Ammon's horn (tissue), 1 donor: ENCODE measurements at regions not wholly inside any gene's neighbourhood (a gene's known extent, or its start where the extent isn't known, plus 50 kb on each side); places are given as distances from the start of the nearest gene placed in this dataset.
A peak's percentile ranks its signal among the peaks of the same experiment; 100 is the strongest.
"Not testable (repeated sequence)": the region's sequence is repeated elsewhere in the genome, so short reads cannot be mapped to it uniquely, and the experiment has no call there.

Experiments
- DNase-seq: peaks from one replicate; pipeline ENCODE4 v3.0.0-alpha.2; 2016; ENCODE audit warnings: low spot score

DNA sequence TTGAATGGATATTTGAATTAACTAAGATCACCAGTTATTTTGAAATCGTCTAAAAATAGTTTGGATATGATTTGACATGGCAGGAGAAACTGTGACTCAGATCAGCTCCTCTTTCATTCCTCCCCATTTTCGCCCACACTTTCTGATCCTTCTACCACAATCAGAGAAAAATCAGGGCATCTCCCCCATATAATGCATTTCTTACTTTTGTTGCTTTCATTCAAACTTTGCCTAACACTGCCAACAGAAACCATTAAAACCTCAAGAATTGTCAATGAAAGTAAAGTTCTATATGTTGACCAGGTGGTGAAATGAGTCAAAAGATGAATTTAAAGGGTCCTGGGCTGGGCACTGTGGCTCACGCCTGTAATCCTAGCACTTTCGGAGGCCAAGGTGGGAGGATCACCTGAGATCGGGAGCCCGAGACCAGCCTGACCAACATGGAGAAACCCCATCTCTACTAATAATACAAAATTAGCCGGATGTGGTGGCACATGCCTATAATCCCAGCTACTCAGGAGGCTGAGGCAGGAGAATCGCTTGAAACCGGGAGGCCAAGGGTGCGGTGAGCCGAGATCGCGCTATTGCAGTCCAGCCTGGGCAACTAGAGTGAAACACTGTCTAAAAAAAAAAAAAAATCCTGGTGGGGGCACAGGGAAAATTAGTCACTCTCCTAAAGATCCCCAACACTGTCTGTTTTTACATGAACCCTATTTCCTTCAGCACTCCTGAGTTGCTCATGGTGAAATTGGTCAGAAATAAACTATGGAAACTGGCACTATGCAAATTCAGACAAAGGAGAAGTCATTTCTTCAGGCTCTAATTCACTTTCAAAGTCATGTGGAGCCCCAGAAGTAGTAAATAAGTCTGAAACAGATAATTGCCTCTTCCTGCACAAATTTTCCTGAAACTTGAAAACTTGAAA, 122.8 kb upstream of the NOCT start:
- DNase-seq: no peak

DNA sequence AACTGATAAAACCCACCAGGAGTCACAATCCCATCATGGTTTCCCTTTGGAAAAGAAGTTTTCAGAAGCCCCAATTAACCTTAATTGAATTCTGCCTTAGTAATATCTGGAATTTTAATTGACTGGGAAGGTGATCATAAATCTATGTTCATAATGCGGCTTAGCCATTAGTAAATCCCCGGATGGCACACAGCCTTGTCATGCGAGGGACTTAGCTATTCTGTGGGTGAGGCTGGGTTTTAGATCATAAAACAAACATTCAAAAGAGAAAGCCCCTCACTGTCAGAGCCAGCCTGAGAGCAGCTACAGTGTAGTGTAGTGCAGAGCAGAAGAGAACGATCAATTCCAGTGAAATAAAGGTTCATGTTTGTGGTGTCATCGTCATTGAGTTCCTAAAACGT, 124.0 kb upstream of the NOCT start:
- no peak for DNase-seq

DNA sequence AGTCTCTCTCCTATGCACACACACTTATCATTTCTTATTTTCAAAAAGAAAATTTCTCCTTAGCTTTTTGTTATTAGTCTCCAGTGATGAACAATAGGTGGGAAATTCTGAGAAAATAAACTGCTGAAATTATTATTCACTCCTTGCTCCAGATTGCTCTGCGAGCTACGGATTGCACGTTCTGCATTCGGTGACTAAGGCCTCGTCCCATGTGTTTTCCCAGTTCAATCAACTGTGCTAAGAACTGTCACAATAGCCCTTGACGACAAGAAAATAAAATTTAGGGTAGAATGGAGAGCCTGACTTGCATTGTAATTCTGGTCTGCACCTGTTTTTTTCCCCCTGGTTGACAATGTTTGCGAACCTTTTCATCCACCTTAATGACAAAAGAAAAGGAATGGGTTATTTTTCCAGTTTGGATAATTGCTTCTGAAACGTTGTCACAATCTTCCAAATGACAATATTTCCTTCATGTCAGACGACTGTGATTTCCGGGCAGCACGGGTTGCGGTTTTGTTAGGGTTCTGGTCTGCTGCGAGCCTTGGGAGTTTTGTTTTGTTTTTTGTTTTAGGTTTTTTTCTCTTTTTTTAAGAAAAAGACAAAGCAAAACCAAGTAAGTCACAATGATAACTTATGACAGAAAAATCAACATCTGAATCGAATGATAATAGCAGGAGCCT, 124.5 kb upstream of the NOCT start:
- no peak for DNase-seq

DNA sequence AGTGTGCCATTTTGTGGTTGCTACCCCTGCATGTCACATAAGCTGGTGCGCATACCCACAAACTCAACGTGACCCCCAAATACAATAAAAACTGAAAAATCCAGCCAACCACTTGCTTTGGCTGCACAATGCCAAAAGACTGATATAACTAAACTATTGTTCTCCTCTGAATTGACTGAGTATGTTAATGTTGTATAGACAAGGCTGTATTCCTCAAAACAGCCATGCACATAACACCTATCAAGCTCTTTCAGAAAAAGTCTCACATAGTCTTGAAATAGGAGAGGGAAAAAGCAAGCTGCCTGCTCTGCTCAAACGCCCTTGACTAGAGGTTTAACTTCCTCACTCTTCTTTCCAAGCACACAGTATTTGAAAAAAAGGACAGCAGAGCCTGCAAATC, 126.4 kb upstream of the NOCT start:
- DNase-seq: no peak

DNA sequence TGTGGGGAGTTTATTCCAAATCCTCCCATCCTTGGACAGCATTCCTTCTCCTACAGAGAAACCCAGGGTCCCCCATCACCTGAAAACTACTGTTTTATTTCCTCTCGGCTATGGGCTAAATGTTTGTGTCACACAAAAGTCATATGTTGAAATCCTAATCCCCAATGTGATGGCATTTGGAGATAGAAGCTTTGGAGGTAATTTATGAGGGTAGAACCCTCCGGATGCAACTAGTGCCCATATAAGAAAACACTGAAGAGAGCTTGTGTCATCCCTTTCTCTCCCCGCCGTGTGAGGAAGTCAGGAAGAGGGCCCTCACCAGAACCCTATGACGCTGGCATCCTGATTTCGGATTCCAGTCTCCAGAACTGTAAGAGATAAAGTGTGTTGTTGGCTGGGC, 127.8 kb upstream of the NOCT start:
- DNase-seq: no peak

DNA sequence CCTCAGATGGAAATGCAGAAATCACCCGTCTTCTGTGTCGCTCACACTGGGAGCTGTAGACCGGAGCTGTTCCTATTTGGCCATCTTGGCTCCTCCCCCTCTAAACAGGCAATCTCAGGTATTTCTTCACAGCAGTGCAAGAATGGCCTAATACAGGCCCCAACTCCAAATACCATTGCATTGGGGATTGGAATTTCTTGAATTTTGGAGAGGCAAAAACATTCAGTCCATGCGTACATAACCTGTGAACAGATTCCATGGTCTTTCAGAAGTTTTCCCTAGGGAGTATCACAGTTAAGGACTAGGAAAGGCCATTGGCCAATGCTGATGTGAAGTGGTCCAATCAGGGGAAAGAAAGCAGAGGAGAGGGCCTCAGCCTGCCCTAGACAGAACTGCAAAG, 128.2 kb upstream of the NOCT start:
- DNase-seq: no peak

DNA sequence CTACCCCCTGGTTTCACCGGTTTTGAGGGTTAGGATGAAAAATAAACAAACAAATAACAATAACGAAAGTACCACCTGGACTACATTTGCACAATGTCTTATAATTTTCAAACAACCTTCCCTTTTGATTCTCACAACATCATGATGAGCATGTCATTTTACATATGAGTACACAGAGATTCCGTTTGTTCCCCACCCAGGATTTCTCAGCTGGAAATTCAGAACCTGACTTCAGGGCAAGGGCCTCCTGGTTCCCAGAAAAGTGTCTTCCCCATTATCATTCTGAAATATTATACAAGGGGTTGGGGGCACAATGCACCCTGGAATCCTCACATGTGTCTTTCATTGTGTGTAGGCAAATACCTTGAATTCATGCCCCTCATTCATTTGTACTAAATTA, 135.8 kb upstream of the NOCT start:
- no peak for DNase-seq

DNA sequence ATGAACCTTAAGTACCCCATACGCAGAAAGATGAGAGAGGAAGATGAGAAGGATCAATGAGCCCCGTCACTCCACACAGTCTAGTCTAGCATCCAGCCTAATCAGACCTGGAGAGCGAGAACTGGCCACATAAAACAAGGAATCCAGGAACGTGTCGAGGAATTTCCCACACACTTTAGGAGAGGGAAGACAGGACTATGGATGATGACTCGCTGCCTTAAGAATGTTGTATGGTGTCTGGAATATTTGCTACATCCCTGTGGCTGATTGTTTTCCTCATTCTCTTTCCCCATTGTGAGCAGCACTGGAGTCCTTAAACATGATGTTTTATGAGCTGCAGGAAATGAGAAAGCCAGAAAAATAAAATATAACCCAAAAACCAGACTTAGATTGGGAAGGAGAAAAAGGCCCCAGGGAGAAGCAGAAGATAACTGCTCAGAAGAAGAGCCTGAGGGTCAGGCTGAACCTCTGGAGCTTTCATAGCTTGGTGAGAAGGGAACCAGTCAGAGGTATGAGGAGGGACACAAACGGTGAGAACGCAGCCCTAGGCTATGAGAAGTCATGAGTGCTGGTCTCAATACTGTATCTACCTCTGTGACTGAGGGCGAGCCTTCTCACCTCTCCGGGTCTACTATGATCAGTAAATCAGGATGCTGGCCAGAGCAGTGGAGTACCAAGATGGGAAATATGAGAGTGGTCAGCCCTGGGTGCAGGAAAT, 139.5 kb upstream of the NOCT start:
- DNase-seq: no peak

DNA sequence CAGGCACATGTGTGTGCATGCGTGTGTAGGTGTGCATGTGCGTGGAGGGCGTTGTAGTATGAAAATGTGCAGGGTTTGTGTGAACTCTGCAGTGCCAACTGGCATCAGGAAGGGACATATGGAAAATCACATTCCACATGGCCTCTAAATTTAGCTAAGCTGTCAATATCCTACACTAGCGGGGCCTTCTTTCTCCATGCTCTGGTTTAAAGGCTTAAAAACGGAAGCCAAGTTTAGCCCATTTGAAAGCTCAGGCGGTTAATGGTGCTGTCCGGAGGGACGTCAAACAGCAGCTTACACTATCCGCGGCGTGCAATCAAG, 144.1 kb upstream of the NOCT start:
- DNase-seq: no peak

DNA sequence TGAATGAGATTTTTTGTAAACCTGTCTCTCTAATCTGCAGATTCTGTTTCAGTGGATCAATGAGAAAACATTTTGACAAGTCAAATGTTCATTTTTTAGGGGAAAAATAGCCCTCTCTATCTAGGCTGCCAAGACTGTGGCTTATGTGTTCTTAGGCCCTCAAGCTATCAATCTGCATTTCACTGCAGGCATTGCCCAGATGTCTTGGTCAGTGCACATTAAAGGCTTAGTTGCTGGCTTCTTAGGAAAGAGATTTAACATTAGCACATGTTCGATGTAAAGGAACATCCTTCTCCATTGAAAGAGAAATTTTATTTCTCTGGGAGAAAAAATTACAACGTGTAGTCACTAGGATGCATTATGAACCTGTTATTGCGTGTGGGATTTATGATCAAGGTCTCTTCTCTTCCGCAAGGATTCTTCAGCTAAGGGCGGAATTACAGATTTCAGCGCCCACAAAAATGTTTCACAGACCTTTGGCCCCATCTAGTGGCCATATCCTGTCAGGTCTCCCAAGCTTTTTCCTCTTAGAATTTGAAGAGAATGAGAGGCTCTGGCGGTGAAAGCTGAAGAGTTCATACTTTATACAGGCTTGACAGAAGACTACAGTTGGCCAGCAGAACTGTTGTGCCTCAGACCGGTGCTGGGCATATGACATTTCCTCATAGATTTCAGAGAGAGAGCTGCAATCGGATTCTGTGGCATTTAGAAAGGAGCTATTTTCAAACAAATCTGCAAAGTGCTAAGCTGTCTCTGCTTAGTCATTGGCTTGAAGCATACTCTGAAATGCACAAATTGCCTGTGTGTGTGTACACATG, 144.6 kb upstream of the NOCT start:
- peak; percentile 84 for DNase-seq

DNA sequence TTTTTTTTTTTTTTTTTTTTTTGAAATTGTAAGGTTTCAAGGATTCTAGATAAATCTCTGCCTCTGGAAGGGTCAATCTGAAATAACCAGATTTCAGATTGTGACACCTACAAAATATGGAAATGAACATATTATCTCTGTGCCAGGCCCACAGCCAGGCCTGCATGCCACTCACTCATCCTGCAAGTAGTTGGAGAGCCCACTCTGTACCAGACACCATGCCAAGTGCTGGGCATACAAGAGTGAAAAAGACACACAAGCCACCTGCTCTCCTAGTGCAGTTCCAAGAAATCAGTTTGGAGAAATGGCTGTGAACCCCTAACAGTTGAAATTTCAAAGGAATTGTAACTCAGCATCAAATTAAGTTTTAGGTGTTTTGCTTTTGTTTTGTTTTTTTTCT, 145.9 kb upstream of the NOCT start:
- DNase-seq: no peak

DNA sequence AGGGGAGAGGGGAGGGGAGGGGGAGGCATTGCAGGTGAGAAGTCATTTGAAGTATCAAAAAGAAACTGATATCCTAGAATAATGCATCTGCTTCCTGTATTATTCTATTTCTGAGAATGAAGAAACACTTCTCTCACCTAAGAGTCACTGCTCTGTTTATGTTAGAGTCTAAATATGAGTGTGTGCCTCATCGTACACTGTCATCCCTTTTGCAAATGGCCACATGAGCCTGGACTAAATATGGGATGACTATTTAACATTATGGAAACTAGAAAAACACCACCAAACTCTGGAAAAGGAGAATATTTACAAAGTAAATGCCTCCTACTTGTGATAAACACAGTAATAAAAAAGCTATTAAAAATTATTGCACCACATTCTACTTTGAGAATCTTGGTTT, 146.4 kb upstream of the NOCT start:
- no peak for DNase-seq

DNA sequence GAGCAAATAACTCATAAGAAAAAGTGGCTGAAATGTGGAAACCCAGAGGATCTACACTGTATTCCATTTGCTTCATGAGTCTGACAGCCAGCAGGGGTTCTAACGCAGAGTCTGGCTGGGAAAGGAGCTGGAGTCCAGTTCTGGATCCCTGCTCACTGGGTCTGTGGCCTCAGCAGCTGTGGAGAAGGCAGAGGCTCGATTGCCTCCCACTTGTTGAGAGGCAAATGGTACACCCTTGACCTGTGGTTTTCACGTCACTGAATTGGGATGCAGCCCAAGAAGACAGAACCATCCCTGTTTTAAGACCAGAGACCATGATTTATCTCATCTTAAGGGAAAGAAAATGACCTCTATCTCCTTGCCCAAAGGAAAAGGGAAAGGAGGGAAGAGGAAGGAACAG, 147.0 kb upstream of the NOCT start:
- DNase-seq: no peak

DNA sequence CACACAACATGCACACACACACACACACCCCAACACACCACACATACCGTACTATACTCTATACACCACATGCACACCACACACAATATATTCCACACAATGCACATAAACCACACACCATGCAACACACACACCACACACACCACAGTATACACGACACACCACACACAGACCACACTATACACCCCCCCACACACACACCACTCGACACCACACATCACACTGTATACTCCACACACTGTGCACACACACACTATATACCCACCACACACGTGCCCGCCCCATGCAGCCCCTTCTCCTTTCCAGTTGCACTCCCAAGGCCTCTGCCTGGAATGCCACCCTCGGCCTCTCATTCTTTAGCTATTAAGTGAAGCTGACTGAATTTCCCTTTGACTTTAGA, 148.2 kb upstream of the NOCT start:
- no peak for DNase-seq

DNA sequence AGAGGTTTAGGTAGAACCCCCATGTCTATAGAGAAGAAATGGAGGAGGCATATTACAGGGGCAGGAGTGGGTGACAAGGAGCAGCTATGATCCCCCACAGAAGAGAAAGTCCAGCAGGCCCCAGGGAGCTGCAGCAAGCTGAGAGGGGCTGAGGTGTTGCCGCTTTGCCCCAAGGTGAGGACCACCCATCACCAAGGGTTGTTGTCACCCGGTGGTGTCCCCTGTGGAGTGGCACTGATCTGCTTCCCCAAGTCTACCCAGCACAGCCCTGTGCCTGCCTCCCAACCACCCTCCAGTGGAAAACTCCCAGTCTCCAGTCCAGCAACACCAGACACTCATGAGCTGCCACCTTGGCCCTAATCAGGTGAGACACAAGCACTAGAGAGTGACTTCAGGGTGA, 149.3 kb upstream of the NOCT start:
- no peak for DNase-seq

DNA sequence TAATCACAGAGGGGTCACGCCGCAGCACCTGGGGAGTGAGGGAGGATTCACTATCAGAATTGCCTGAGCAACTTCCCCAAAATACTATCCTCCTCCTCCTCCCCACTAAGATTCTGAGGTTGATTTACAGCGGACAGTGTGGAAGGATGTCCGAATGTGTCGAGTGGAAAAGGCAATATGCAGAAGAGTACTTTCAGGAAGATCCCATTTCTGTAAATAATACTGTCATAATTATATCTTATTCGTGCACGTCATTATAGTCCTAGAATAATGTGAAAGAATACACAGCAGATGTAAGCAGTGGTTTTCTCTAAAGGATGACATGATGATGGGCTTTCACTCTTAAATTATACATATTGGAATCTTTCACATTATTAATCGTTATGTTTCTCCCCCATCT, 149.8 kb upstream of the NOCT start:
- DNase-seq: no peak

DNA sequence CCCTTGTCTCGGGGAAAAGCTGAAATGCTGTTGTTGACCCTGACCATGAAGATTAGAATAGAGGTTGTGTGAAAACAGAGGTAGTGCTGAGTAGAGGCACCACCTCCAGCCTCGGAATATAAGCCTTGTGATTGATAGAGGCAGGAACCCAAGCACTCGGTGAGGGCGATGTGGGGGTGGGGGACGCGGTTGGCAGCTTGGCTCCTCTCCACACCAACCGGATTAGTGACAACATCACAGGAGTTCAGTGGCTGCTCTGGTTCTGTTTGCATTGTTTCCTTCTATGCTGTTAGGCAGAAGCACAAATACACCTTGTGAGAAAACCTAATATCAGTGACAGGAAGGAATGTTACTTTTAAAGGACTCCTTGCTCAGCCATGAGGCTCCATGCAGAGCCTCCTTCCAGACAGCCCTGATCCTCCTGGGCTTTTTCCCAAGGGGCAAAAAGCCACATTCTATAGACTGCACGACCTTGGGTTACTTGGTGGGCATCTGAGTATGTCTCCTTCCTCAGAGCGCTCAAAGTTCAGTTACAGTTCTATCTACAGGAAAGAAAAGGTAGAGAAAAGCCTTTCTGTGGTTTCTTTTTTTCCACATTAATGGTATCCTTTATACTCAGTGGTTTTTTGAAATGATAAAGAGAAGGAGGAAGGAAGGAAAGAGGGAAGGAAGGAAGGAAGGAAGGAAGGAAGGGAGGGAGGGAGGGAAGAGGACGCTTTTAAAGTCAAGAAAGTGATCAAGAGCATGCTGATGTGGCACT, 150.4 kb upstream of the NOCT start:
- no peak for DNase-seq

DNA sequence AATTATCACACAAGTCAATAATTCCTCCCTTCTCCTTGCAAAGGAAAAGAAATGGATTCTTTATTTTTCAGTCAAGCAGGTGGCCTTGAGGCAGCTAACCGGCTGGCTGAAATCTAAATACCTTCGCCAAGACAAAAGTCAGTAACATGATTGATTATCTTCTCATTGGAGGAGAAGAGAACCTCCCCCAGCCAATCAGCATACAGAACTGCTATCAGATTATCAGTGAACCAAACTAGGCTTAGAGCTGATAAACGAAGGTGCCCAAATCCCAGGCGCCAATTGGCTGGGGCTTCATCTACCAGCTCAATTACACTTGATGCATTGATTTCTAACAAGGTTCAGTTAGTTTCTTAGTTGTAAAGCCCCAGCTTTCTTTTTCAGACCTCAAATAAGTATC, 152.4 kb upstream of the NOCT start:
- DNase-seq: no peak

DNA sequence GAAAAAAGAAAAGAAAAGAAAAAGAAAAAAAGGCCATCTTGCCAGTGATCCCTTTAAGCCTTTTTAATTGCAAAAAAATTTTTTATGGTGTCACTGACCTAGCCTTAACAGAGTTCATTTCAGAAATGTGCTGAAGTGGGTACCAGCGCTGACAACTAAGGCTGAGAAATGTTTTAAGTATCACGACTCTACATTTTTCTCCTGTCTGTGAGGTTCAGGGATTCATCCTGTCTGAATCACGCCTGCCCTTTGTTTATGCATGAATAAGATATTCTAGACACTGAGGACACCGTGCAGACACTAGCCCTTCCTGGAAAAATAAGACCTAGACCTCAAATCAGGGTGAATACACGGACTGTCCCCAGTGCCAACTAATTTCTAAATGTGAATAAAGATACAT, 154.4 kb upstream of the NOCT start:
- no peak for DNase-seq

DNA sequence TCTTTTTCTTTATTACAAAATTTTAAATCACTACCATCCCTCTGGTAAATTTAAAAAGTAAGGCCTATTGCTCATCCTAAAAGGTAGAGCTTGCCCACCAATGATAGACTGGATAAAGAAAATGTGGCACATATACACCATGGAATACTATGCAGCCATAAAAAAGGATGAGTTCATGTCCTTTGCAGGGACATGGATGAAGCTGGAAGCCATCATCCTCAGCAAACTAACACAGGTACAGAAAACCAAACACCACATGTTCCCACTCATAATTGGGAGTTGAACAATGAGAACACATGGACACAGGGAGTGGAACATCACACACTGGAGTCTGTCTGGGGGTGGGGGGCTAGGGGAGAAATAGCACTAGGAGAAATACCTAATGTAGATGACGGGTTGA, 155.2 kb upstream of the NOCT start:
- DNase-seq: not testable (repeated sequence)

DNA sequence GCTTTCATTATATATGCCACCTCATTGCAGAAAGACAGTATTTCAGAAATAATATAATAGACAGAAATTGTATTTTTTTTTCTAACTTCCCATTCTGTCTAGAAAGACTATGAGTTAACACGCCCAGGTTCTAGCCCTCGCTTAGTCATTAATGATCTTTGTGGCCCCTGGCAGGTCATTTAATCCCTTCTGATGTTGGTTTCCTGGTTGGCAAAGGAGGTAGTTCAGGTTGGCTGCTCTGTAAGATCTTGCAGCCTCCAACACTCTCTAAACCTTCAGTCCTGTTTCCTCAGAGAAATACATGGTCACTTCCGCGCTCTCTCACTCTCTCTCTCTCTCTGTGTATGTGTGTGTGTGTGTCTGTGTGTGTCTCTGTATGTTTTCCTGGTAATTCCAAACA, 156.3 kb upstream of the NOCT start:
- no peak for DNase-seq

DNA sequence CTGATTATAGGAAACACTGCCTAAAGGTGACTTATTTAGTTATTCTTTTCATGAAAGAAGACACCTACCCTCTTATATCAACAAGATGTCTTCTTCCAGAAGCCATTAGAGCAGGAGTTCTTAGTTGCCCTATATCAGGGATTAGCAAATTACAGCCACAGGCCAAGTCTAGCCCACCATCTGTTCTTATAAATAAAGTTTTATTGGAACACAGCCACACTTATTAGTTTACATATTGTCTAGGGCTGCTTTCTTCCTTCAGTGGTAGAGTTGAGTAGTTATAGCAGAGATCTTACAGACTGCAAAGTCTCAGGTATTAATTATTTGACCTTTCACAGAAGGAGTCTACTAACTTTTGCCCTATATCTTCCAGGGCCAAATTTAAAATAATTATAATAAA, 157.2 kb upstream of the NOCT start:
- DNase-seq: no peak
